ENCODE measurements at regions not wholly inside any gene's neighbourhood (a gene's known extent, or its start where the extent isn't known, plus 50 kb on each side); places are given as distances from the start of the nearest gene placed in this dataset.

- DNase-seq = no peak
- intact Hi-C loops (cut with DNase I) = no loop called here
Measured at GRCh38 chr11:38226684-38227083, 1628.6 kb upstream of the RAG2 start.

DNA sequence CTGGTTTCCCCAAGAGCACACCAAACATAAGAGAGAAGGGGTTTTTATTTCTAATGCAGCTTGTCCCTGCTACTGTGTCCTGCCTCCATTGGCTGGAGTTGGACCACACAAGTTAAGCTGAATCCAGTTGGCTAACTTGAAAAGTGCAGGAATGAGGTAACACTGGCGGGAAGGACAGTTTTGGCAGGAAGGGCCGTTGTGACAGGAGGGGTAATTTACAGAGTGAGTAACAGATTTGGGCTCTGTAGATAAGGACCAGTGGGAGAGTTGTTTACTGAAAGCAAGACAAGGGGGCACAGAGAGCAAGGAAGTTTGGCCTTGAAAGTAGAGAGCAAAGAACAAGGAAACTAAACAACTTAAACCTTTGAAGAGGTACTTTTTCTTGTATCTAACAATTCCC lies 1623.3 kb upstream of the RAG2 start:
- intact Hi-C loops (cut with DNase I) = no loop called here
- DNase-seq = no peak

DNA sequence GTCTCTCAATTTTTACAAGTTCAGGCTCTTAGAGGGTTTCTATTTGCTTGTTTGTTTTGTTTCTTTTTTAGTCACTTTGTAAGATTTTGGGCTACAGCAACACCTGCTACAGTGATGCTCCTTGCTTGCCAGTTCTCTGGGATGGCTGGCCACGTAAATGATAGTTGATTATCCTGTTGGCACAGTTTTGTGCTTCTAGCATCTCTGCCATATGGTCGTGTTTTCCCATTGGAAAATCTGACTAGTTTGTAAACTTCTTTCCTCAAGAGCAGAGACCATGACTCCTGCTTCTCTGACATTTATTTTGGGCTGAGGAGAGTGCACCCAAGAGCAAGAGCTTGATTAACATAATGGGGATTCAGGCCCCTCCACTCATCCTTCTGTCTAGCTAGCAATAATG lies 1621.6 kb upstream of the RAG2 start:
- peak in 1 of 10 donors; percentile 15 for DNase-seq
- intact Hi-C loops (cut with DNase I) = no loop called here

DNA sequence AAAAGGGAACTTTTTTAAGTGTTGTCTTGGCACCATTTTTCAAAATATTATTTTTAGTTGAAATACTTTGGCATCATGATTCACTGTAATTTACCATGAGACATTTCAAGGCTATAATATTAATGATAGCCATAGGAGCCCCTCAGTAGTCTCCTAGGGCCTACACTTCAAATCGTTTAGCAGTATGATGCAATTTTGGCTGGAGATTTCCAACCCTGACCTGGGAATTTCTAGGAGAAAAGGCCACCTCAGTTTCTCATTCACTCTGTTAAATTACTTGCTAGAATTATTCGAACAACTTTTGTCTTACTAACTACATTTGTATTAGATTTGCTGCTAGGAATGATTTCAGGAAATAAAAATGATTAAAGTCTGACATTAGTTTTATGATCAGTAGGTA lies 1610.9 kb upstream of the RAG2 start:
- intact Hi-C loops (cut with DNase I) = no loop called here
- no peak for DNase-seq

GRCh38 chr11:38206663-38207062 lies 1608.6 kb upstream of the RAG2 start:
- intact Hi-C loops (cut with DNase I) = no loop called here

DNA sequence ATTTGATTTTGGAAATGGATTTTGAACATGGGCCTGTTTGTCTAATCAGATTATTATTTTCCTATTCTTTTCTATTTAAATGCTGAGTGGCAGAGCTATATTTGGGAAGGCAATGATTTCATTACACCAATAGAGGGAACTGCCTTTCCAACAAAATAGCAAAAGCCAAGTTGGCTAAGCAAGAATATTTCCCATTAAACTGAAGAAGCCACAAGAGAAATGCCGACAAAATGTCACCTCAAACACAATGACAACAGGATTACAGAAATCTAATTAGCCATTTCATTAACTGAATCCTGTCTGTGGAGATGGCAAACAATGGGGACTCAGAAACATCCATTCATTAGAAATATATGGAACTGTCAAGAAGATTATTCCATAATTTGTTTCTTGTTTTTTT lies 1593.1 kb upstream of the RAG2 start:
- intact Hi-C loops (cut with DNase I) = no loop called here
- no peak for DNase-seq

More at GRCh38 chr11:38206663-38207062, 1608.6 kb upstream of the RAG2 start:
- DNase-seq = no peak

DNA sequence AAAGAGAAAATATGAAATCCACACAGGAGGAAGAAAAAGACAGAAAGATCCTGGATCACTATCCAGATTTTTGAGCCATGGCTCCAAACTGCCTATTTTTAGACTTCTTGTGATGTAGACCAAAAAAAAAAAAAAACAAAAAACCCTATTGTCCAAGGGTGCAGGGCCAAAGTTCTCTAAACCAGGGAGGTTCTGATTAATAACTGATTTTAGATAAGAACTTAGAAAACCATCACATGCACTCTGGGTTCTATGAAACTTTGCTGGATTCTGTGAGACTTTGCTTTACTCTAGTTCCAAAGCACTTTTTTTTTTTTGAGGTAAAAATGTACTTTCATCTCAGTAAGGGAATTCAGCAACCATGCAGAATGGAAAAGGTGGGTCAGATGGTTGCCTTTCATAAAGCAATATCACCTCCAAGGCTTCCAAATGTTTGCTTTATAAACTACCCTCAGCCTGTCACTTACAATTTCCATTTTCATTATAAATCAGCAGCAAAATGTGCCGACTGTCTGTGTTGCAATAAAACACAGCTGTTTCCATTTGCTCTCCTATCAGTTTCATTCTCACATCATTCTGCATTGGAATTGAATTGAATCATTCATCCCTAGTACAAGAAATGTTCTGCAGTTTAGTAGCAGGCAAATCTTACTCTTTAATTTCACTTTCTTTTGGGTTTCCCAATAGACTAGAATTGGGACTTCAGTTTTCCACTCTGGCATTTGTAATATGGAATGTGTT lies 1584.3 kb upstream of the RAG2 start:
- intact Hi-C loops (cut with DNase I) = no loop called here
- no peak for DNase-seq

GRCh38 chr11:38176686-38177322 lies 1578.8 kb upstream of the RAG2 start:
- peak in 3 of 10 donors; percentile 14 to 51 (median 47) for DNase-seq
- intact Hi-C loops (cut with DNase I) = no loop called here

GRCh38 chr11:38173676-38174075 lies 1575.6 kb upstream of the RAG2 start:
- intact Hi-C loops (cut with DNase I) = no loop called here
- no peak for DNase-seq

DNA sequence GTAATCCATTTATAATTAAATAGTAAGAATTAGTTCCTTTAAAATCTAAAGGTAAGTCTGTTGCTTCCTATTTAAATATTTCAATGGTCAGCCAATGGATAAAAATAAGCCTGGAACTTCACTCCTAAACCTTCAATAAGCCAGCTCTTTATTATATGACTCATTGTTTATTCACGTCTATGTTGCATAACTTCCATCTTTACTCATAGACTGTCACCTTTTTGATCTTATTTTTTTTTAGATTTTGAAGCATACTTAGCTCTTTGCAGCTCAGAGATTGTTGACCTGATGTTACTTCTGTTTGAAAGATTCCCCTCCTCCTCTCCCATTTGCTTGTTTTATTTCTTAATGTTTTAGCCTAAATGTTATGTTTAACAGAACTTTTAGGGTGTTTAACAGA lies 1571.2 kb upstream of the RAG2 start:
- intact Hi-C loops (cut with DNase I) = no loop called here
- DNase-seq = no peak

DNA sequence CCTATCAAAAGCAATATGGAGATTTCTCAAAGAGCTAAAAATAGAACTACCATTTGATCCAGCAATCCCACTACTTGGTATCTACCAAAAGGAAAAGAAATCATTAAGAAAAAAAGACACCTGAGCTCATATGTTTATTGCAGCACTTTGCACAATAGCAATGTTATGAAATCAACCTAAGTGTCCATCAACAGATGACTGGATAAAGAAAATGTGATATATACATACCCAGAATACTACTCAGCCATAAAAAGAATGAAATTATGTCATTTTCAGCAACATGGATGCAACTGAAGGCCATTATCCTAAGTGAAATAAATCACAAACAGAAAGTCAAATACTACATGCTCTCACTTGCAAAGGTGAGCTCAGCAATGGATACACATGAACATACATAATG lies 1565.5 kb upstream of the RAG2 start:
- intact Hi-C loops (cut with DNase I) = no loop called here
- no peak for DNase-seq

DNA sequence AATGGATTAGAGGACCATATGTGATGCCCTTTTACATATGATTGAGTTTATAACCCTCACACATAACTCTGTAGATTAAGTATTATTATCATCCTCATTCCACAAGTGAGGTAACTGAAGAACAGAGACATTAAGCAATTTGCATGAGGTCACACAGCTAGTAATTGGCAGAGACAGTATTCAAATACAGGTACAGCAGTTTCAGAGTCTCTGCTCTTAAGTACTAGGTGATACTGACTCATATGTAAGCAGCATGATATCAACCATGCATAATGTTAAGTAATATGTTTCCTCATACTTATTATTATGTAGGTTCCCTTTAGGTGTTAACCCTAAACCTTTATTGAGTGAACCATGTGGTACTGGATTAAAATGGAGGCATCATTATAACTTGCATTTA lies 1562.4 kb upstream of the RAG2 start:
- intact Hi-C loops (cut with DNase I) = no loop called here

DNA sequence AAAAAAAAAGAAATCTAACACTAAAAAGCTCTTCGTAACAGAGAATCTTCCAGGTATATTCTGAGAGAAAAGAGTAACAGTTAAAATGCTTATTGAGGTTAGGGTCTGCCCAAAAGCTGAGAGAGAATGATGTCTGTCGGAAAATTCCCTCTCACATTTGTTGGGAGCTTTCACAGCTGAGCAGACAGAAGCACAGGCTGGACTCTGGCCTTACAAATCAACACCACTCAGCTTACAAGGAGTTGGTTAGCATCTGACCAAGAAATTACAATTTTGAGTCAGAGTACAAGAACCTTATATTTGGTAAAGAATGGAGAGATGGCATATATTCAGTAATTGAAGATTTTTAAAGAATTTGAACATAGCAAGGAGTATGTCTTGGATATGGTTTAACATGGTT lies 1561.0 kb upstream of the RAG2 start:
- intact Hi-C loops (cut with DNase I) = no loop called here
- DNase-seq = no peak

More for the DNA sequence above, 1562.4 kb upstream of the RAG2 start:
- DNase-seq = no peak

DNA sequence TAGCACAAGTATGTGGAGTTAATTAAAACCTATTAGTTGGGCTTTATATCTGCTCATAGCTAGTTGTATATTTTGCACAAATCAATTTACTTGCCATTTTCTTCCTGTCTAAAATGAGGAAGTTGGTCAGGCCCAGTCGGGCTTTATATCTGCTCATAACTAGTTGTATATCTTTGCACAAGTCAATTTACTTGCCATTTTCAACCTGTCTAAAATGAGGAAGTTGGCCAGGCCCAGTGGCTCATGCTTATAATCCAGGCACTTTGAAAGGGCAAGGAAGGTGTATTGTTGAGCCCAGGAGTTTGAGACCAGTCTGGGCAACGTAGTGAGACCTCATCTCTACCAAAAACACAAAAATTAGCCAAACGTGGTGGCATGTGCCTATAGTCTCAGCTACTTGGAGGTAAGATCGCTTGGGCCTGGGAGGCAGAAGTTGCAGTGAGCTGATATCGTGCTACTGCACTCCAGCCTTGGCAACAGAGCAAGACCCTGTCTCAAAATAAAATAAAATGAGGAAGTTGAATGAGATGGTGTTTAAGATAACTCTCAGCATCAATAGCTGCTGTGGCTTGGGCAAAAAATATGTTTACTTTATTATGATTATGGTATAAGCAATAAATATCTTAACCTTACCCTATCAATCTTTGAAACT lies 1558.6 kb upstream of the RAG2 start:
- no peak for DNase-seq
- intact Hi-C loops (cut with DNase I) = no loop called here

DNA sequence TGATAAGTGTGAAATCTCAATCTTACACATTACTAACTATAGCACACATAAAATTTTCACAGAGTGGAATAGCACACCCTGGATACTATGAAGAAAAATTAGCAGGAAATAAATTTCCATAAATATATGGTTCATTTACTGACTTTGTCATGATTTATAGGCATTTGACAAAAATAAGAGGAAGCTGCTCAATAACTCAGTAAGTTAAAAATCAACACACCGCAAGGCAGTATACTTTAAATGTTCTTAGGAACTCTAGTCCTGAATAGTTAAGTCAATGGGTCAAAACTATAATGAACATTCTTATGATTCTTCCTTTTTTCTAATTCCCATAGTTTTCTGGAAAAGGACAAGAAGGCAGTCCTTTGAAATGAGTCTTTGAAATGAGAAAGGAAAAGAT lies 1557.8 kb upstream of the RAG2 start:
- no peak for DNase-seq
- intact Hi-C loops (cut with DNase I) = no loop called here

- DNase-seq = no peak
- intact Hi-C loops (cut with DNase I) = no loop called here
Measured at GRCh38 chr11:38153985-38154384, 1555.9 kb upstream of the RAG2 start.

GRCh38 chr11:38143852-38144251 lies 1545.8 kb upstream of the RAG2 start:
- DNase-seq = no peak
- intact Hi-C loops (cut with DNase I) = no loop called here

GRCh38 chr11:38138972-38139371 lies 1540.9 kb upstream of the RAG2 start:
- no peak for DNase-seq

GRCh38 chr11:38136887-38137286 lies 1538.9 kb upstream of the RAG2 start:
- intact Hi-C loops (cut with DNase I) = no loop called here
- DNase-seq = no peak

More at GRCh38 chr11:38138972-38139371, 1540.9 kb upstream of the RAG2 start:
- intact Hi-C loops (cut with DNase I) = no loop called here

- DNase-seq = no peak
- intact Hi-C loops (cut with DNase I) = no loop called here
Measured at GRCh38 chr11:38131535-38131934, 1533.5 kb upstream of the RAG2 start.

GRCh38 chr11:38130976-38131375 lies 1532.9 kb upstream of the RAG2 start:
- DNase-seq = no peak
- intact Hi-C loops (cut with DNase I) = no loop called here

DNA sequence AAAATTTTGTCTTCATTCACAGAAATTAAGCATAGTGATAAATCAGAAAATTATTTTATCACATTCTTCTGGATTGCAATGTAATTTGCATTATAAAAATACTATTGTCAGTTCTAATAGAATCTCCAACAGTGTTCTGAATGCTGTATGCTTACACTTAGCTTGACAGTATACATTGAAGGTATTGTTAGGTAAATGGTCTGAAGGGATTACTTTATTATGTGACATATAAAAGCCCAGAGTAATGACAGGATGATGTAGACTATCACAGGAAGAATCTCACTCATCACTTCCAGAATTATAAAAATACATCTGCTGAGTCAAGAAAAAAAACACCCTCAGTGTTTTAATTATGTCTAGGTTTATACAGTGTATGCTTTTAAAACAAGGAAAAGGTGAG lies 1532.5 kb upstream of the RAG2 start:
- intact Hi-C loops (cut with DNase I) = no loop called here
- DNase-seq = no peak

Data from posterior cingulate gyrus (tissue), 11 donors.